HG02852 (cell line): ENCODE measurements at regions not wholly inside any gene's neighbourhood (a gene's known extent, or its start where the extent isn't known, plus 50 kb on each side); places are given as distances from the start of the nearest gene placed in this dataset.

ENCODE experiments used
- ATAC-seq: cut with Tn5 transposase; IDR thresholded peaks from one replicate; pipeline ENCODE4 v1.9.1; 2021; ENCODE audit warnings: mild to moderate bottlenecking, moderate library complexity; ENCODE audit not compliant: unreplicated experiment

DNA sequence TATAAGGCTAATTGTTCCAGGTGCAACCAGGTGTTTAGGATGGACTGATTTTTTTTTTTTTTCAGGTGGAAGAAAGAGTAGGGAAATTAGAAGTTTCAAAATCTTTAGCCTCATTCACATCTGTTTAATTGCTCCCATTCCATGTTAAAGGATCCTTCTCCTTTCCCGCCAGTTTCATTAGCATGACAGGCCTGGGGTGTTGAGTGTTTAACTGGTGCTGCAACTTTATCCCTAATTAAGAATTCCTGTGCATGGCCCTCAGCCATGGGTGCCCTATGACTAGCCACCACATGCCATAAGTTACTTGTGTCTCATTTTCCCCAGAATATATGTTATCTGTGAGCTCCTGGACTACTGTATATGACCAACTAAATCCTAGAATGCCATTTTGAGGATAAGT is 501.4 kb downstream of the NSUN3 start:
- no peak for ATAC-seq

DNA sequence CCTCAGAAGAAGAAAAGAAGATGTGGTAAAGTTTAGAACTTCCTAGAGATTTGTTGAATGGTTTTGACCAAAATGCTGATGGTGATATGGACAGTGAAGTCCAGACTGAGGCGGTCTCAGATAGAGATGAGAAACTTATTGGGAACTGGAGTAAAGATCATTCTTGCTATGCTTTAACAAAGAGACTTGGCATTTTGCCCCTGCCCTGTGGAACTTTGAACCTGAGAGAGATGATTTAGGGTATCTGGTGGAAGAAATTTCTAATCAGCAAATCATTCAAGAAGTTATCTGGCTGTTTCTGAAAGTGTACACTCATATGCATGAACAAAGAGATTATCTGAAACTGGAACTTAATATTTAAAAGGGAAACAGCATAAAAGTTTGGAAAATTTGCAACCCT is 505.2 kb downstream of the NSUN3 start:
- no peak for ATAC-seq

DNA sequence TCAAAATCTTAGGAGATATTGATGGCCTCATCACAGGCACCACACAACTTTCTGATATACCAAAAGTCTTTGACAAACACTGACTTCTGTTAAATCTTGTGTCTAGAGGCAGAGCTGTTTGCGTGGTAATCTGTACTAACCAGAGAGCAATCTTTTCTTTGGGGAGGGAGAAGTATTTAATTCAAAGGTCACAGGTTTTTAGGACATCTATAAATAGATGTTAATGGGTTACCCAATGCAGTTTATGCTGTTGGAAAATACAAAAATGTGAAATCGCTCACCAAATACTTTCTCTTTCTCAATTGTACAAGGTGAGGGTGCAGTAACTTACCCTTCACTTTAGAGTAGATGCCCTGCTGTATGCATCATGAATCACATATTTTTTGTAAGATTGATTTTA is 510.5 kb downstream of the NSUN3 start:
- ATAC-seq, result no peak

DNA sequence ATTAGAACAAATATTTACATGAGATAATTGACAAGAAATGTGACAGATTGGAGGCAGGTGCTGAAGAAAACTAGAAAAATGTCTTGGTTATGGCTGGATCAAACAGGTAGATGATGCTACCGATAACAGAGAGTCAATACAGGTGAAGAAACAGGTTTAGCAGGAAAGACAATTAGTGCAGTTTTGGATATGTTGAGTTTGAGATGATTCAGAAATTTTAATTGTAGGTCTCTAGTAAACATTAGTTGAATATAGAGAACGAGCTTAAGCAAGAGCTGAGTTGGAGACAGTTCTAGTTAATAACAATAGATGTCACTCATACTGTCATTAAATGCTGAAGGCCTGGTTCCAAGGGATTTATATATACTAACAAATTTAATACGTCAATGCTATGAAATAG is 524.4 kb downstream of the NSUN3 start:
- no peak for ATAC-seq

DNA sequence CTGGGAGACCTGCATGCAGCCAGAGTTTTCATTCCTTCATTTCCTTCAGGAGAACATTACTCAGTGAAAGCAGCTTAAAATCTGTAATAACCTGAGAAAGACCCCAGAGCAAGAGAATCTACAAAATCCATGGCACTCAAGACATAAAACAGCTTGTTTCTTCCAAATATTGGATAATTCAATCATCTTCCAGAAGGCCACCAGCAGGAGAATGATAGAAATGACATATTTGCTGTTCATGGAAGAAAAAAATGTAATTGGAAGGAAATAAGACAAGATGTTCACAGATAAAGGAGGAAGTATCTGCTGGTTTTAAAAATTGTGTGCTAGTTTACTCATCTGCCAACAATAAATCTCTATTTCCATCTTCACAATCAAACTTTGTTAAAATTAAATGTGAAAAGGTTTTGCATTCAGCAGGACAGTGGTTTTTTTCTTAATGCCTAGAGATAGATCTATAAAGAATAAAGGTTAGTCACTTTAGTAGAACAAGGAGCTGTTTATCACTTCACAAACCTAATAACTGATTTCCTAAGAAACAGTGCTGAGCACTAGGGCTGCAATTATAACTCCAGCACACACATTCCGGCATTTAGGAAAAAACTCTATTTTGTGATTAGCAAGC is 530.8 kb downstream of the NSUN3 start:
- no peak for ATAC-seq

DNA sequence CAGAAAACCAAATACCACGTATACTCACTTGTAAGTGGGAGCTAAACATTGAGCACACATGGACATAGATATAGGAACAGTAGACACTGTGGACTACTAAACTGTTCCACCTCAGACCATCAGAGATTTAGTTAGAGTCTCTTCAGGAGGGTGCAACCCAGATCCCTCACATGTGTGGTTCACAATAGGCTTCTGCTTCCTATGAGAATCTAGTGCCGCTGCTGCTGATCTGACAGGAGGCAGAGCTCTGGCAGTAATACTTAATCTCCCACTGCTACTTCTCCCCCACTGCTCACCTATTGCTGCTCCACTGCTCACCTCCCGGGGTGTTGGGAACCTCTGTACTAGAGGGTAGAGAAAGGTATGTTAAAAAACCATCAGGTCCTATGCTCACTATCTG is 533.3 kb downstream of the NSUN3 start:
- ATAC-seq, result no peak

DNA sequence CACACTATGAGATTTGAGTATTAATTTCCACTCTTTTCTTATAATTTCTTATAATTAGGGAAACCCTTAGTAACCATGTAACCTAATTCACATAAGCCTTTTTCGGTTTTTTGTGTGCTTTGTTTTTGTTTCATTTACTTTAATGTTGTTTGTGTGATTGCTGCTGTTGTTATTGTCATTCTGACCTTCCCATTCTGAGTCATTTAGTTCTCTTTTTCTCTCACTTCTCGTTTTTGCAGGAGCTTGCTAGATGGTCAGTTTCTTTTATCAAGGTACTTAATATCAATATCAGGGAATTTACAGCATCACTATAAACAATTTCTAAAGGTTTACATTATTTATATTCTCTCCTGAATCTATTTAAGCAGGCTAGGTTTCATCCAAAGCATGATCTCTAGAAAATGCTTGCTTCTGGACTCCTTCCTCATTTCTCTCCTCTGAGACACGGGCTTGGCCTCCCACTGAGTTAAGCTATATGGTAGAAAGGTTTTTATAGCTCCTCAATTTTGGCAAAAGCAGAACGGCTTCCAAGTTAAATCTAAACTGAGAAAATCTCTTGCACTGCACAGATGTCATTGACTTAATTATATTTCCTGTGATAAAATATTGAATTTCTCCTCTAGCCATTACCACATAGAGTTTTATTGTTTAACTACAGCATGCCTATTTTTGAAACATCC is 534.2 kb downstream of the NSUN3 start:
- peak; percentile 90 for ATAC-seq

DNA sequence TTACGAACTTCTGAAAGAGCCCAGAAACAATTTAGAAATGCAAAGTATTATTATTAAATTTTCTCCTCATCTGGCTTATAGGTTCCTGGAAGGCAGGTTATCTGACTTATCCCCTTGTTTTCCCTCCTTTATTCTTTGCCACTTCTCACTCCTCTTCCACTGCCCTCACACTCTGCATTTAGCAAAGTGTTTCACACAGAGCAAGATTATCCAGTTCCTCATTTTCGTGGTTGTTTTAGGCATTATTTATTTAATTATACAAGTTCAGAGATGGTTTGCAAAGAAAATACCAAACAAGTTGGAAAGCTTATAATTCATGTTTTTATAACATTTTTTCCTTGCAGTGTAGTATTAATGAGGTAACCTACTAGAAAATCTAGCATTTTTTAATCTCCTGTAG is 544.9 kb downstream of the NSUN3 start:
- no peak for ATAC-seq

DNA sequence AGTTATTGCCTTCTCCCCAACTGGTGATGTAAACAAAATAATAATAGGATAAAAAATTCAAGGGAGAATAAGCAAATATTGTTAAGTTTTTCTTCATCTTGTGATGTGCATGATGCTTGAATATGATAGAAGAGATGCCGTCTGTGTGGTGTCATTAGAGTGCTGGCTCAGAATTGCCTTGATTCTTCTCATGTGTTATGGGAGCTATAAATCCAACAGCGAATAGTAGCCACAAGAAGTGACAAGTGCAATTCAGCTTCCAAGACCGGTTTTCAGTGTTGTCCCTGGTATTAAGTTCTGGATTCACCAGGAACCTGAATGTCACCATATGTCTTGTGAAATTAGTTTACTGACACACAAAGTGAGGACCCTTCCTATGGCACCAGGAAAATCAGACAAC is 547.0 kb downstream of the NSUN3 start:
- no peak for ATAC-seq

DNA sequence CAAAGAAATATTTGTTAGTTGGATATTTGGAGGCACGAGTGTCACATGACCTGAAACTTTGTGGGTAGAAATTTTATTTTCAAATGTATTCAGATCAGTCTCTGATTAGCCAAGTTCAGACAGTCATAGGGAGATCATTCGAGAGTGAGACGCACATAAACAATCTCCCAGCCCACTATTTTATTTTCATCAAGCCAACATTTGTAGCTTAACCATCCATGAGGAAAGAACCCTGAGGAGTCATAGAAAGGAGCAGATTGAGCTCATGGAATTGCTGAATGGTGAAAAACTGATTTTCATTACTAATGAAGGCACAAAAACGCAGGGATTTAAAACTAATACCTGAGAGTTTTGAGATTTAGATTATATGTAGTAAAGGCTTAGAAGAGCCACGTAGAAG is 548.7 kb downstream of the NSUN3 start:
- ATAC-seq, result no peak

DNA sequence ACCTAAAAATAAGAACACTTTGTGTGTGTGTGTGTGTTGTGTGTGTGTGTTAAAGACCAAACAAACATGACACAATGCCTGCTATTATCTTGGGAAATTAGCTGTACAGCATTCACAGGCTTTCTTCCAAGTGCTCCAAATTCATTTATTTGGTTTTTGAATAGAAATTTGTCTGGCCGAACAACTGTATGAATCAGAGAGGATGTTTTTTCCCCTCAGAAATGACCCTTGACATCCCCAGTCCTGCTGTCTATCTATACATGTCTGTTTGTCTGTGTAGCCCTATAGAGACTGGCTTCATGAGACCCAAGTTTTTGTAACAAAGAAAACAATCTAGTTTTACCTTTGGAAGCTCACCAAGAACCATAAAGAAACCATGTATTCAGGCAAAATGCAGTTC is 549.8 kb downstream of the NSUN3 start:
- no peak for ATAC-seq

DNA sequence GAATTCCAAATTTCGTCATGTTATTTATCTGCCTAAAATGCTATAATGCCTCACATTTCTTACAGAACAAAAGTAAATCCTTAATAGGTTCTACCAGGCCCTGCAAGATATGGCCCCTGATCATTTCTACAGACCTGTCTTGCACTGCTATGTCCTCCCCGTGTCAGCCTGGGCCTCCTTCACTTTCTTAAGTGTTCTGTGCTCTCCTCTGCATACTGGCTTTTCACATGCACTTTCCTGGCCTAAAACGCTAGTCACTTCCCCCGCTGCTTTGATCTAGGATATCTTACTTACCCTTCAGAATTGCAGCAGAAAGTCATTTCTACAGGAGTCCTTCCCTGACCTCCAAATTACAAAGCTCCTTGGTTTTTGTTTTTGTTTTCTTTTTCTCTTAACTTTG is 551.3 kb downstream of the NSUN3 start:
- no peak for ATAC-seq

DNA sequence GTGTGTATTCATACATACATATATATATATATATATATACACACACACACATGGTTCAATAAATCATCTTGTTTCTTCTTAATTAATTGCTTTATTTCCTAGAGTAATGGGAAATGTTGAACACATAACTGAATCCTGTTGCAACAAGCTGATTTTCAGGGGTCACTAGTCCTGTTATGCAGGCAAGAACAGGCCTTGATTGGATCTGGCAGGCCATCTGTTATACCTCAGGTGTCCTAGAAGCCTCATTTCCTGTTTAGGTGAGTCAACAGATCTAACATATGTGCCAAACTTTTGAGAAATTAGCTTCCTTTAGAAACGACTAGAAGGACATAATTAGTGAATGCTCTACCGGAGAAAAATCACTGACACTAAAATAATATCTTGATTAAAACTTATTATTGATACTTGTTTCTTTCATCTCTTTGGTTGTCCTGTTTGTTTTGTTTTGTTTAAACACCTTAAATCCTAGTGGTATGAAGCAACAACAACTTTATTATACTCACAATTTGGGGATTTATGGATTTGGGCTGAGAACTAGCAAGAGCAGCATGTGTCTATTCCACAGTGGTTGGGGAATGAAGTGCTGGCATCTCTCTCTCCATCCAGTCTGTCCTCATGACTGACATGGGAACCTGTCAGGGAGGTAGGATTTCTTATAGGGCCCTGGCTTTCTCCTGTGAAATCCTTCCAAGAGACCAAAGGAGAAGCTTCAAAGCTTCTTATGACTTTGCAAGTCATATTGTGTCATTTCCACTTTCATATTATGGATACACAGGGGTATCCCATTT is 552.6 kb downstream of the NSUN3 start:
- no peak for ATAC-seq

DNA sequence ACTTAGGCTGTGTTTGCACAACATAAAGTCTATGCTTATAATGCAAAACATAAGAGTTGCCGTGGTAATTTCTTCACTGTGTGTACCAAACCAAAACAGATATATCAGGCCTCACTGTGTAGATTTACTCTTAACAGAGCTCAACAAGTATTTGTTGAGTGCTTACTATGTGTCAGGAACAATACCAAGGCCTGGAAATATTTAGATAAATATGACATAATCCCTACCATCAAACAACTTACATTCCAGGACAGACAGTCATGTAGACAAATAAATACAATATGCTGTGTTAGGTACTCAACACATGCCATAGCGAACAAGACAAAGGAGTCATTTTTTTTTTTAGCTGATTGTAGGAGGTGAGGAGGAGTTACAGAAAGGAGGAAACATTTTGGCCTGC is 554.0 kb downstream of the NSUN3 start:
- ATAC-seq, result no peak

DNA sequence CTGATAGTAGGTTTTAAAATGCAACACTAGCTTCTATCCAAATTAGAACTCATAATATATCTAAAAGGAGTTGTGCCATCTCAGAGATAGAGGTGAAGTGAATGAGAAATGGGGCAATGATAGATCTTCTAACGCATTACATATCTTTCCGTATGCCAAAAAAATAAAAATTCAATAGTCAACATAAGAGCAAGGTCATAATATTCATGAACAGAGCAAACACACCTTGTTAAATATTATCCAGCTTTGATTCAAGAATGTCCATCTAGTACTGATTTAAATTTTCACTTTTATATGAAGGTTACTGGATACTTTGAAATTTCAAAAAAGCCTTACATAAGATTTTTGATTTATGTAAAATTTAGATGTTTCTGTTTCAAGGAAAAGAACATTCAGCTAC is 554.5 kb downstream of the NSUN3 start:
- no peak for ATAC-seq

DNA sequence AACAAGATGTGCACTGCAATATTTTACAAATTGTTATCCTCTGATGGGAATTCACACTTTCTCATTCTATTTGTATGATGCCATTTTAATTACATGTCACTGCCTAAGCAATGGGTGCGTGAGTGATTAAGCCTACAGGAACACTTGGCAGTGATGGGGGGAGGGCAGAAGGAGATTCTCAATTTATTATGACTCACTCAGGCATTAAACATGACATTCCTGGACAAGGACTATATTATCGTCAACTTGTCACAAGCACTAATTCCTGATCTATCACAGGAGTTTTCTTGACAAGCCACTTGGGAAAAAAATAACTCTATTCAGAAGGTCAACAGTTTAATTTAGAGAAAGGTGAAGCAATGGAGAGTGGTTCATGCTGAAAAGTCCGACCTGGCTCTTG is 556.8 kb downstream of the NSUN3 start:
- no peak for ATAC-seq

DNA sequence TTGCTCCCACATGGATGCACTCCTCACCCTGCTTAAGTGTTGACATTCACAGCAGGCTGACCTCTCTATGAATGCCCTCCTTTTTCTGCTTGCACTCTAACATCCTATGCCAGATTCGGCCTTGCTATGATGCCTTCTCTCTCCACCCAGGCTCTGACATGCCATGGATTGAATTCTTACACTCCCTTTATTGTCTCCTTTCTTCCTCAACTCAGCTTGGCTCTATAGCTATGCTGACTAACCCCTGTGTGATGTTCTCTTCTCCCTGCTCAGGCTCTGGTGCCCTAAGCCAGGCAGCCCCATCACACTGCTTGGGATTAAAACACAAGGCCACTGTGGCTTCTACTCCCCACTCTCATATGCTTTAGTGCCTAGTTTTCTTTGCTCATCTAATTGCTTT is 563.7 kb downstream of the NSUN3 start:
- no peak for ATAC-seq

DNA sequence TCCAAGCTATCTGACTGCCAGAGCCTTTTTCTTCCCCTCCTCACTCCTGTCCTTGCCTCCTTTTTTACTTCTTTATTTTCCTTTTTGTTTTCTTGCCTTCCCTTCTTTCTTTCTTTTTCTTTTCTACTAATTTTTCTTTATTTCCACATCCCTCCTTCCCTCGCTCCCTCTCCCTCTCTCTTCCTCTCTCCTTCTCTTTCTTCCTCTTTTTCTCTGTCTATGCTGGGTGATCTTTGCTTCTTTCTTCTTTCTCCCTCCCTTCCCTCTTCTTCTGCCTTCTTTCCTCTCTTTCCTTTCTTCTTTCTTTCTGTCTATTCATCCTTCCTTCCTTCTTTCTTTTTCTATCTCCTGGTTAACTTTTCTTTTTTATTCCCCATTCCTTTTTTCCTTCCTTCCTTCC is 564.8 kb downstream of the NSUN3 start:
- ATAC-seq, result no peak

DNA sequence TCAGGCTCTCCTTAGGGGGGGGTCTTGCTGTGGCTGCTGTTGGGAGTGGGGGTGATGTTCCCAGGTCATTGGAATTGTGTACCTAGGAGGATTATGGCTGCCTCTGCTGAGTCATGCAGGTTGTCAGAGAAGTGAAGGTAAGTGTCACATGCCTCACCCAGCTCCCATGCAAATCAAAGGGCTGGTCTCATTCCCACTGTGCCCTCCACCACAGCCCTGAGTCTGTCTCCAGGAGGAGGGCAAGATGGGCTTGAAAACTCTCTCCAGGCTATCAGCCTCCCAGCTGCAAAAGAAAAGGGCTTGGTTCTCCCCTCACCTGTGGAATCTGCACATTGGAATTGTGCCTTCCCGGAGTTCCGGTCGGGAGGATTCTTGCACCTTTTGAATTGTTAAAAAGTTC is 580.5 kb downstream of the NSUN3 start:
- no peak for ATAC-seq

DNA sequence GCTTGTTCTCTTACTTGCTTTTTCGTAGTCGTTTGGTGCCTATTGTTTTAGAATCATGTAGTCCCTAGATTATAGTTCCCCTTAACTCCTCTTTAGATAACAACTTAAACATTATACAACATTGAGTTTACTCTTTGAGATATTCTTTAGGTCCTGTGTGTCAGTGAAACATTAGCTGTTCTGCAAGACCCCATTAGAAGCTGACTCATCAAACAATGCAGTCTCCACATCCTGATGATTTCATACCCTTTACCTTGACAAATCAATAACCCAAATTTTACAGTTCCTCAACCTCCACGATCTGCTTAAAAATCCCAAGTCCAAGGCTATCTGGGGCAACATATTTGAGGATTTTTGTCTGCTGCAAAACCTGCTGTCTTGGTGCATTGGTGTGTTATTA is 582.9 kb downstream of the NSUN3 start:
- ATAC-seq, result no peak

DNA sequence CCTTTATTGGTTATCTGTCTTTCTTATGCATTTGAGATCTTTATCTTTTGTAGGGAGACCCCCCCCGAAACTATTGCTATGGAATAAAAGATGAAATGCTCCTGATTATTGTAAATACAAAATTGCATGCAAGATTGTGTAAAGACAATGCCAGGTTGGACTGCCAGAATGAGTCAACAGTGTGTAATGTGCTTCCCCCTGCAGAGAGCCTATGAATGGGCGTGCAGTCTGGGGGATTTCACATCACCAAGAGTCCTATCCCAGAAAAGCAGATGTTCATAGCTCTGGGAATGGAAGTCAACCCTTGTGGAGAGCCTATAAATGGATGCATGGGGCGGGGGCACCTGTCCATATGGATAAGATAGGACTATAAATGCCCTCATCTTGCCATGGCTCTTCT is 584.3 kb downstream of the NSUN3 start:
- ATAC-seq, result no peak
